ENCODE measurements at regions not wholly inside any gene's neighbourhood (a gene's known extent, or its start where the extent isn't known, plus 50 kb on each side); places are given as distances from the start of the nearest gene placed in this dataset.

- no peak for DNase-seq
Observed at GRCh38 chr5:5983261-5983980, 394.9 kb downstream of the MED10 start.

GRCh38 chr5:5981562-5981961 is 396.8 kb downstream of the MED10 start:
- DNase-seq, result no peak

- DNase-seq, result no peak
Observed at GRCh38 chr5:5980538-5980895, 397.8 kb downstream of the MED10 start.

GRCh38 chr5:5979761-5980537 is 398.4 kb downstream of the MED10 start:
- DNase-seq, result no peak

- DNase-seq, result no peak
Observed at GRCh38 chr5:5979377-5979760, 399.0 kb downstream of the MED10 start.

- no peak for DNase-seq
Observed at GRCh38 chr5:5978501-5979376, 399.6 kb downstream of the MED10 start.

GRCh38 chr5:5971203-5971602 is 407.1 kb downstream of the MED10 start:
- DNase-seq, result no peak

GRCh38 chr5:5969942-5970483 is 408.3 kb downstream of the MED10 start:
- DNase-seq, result no peak

- DNase-seq, result no peak
Observed at GRCh38 chr5:5968981-5969380, 409.4 kb downstream of the MED10 start.

GRCh38 chr5:5967944-5968343 is 410.4 kb downstream of the MED10 start:
- DNase-seq, result no peak

GRCh38 chr5:5967373-5967772 is 411.0 kb downstream of the MED10 start:
- DNase-seq, result no peak

- no peak for DNase-seq
Observed at GRCh38 chr5:5965132-5965531, 413.2 kb downstream of the MED10 start.

GRCh38 chr5:5964347-5964746 is 414.0 kb downstream of the MED10 start:
- DNase-seq, result no peak

GRCh38 chr5:5957737-5958136 is 420.6 kb downstream of the MED10 start:
- DNase-seq, result no peak

GRCh38 chr5:5954275-5954598 is 424.1 kb downstream of the MED10 start:
- DNase-seq, result no peak

- DNase-seq, result no peak
Observed at GRCh38 chr5:5953584-5954274, 424.6 kb downstream of the MED10 start.

GRCh38 chr5:5951953-5952352 is 426.4 kb downstream of the MED10 start:
- DNase-seq, result no peak

GRCh38 chr5:5950658-5951057 is 427.7 kb downstream of the MED10 start:
- DNase-seq, result no peak

GRCh38 chr5:5941486-5941885 is 436.9 kb downstream of the MED10 start:
- no peak for DNase-seq

- no peak for DNase-seq
Observed at GRCh38 chr5:5939759-5940370, 438.5 kb downstream of the MED10 start.

GRCh38 chr5:5933651-5934050 is 444.7 kb downstream of the MED10 start:
- no peak for DNase-seq

- DNase-seq, result no peak
Observed at GRCh38 chr5:5932824-5933223, 445.5 kb downstream of the MED10 start.

All from OCI-M1 (cell line).